AG04449 (cell line): ENCODE measurements at regions not wholly inside any gene's neighbourhood (a gene's known extent, or its start where the extent isn't known, plus 50 kb on each side); places are given as distances from the start of the nearest gene placed in this dataset.

ENCODE experiments used
- CTCF ChIA-PET: fragments of 350-600 bp; formaldehyde crosslinking; extraction: SDS; loops from one replicate; lab custom pipeline; 2021; ENCODE audit warnings: antibody characterized with exemption; lab: Yijun Ruan, JAX
- POLR2A ChIA-PET: fragments of 400-600, 350-600 bp; formaldehyde crosslinking; extraction: SDS; loops from one replicate; lab custom pipeline; 2020; ENCODE audit warnings: antibody characterized with exemption, inconsistent platforms; lab: Yijun Ruan, JAX
- DNase-seq: peaks from one replicate; pipeline ENCODE4 v3.0.0-alpha.2; 2010; ENCODE audit warnings: low read depth, low spot score
- H3K4me3 ChIP-seq: 2 replicates; pipeline ENCODE4 v1.5.1; 2011; ENCODE audit warnings: low read depth, mild to moderate bottlenecking, control low read depth, low read length
- CTCF ChIP-seq: IDR thresholded peaks from one replicate; pipeline ENCODE4 v1.5.1; 2011; ENCODE audit warnings: mild to moderate bottlenecking, moderate library complexity, low read length, control low read depth, inconsistent platforms; ENCODE audit not compliant: insufficient read depth; ENCODE audit errors: missing control alignments

GRCh38 chr5:25033658-25034057 is 388.9 kb upstream of the CDH10 start:
- no peak overlapping the region for H3K4me3 ChIP-seq
- no peak for TF ChIP-seq CTCF
- DNase-seq: no peak
- POLR2A ChIA-PET: no interaction called here
- CTCF ChIA-PET: no interaction called here

GRCh38 chr5:25029004-25029403 is 384.2 kb upstream of the CDH10 start:
- CTCF ChIA-PET: no interaction called here
- DNase-seq: no peak
- H3K4me3 ChIP-seq: no peak overlapping the region
- POLR2A ChIA-PET: no interaction called here
- TF ChIP-seq CTCF: no peak

GRCh38 chr5:25027526-25027925 is 382.7 kb upstream of the CDH10 start:
- no peak for TF ChIP-seq CTCF
- POLR2A ChIA-PET: no interaction called here

GRCh38 chr5:25027061-25027460 is 382.3 kb upstream of the CDH10 start:
- no peak overlapping the region for H3K4me3 ChIP-seq
- DNase-seq: no peak
- TF ChIP-seq CTCF: no peak
- ChIA-PET POLR2A (no interaction called here), CTCF (no interaction called here)

More at GRCh38 chr5:25027526-25027925, 382.7 kb upstream of the CDH10 start:
- CTCF ChIA-PET: no interaction called here
- no peak overlapping the region for H3K4me3 ChIP-seq
- DNase-seq: no peak

- H3K4me3 ChIP-seq: no peak overlapping the region
- POLR2A ChIA-PET: no interaction called here
- DNase-seq: no peak
- TF ChIP-seq CTCF: no peak
- CTCF ChIA-PET: no interaction called here
These were observed 381.1 kb upstream of the CDH10 start for GRCh38 chr5:25025831-25026230.

- POLR2A ChIA-PET: no interaction called here
- DNase-seq: no peak
- H3K4me3 ChIP-seq: no peak overlapping the region
- no peak for TF ChIP-seq CTCF
- CTCF ChIA-PET: interaction anchor here (1.3 kb wide), 1 partner anchor 14 kb away, joined by 3 read pairs; no protein-coding TSS in a partner anchor
These were observed 375.7 kb upstream of the CDH10 start for GRCh38 chr5:25020454-25020853.

- DNase-seq: no peak
- no peak overlapping the region for H3K4me3 ChIP-seq
- TF ChIP-seq CTCF: no peak
- ChIA-PET POLR2A (no interaction called here), CTCF (no interaction called here)
These were observed 364.3 kb upstream of the CDH10 start for GRCh38 chr5:25009063-25009462.
